ENCODE measurements at regions not wholly inside any gene's neighbourhood (a gene's known extent, or its start where the extent isn't known, plus 50 kb on each side); places are given as distances from the start of the nearest gene placed in this dataset.

GRCh38 chr10:88221010-88221973, 357.9 kb downstream of the PTEN start:
- no peak for TF ChIP-seq POLR2AphosphoS5 (IDR thresholded peaks at IDR 0.05; ENCODE audit: low read depth, low read length)
- TF ChIP-seq REST (IDR thresholded peaks at IDR 0.05; ENCODE audit: insufficient read depth in 1 of 2, low read depth in 2 of 2, low read length in 2 of 2) = no peak
- no peak for TF ChIP-seq SIN3A (IDR thresholded peaks at IDR 0.05; ENCODE audit: borderline replicate concordance, insufficient read depth, low read length)

All from PFSK-1 (cell line).